ENCODE measurements at regions not wholly inside any gene's neighbourhood (a gene's known extent, or its start where the extent isn't known, plus 50 kb on each side); places are given as distances from the start of the nearest gene placed in this dataset.

GRCh38 chr3:72340476-72341379, 507.5 kb downstream of the SHQ1 start:
- Histone ChIP-seq H3K4me3 (ENCODE audit: low read length) (no peak overlapping the region), H3K9me3 (ENCODE audit: low read depth, low read length) (no peaks in the 10 kb centered on the region), H3K4me1 (ENCODE audit: insufficient read depth, low read length) (peaks cover 25% of the 10 kb centered on the region), H3K27me3 (ENCODE audit: insufficient read depth, low read length) (no peaks in the 10 kb centered on the region)

DNA sequence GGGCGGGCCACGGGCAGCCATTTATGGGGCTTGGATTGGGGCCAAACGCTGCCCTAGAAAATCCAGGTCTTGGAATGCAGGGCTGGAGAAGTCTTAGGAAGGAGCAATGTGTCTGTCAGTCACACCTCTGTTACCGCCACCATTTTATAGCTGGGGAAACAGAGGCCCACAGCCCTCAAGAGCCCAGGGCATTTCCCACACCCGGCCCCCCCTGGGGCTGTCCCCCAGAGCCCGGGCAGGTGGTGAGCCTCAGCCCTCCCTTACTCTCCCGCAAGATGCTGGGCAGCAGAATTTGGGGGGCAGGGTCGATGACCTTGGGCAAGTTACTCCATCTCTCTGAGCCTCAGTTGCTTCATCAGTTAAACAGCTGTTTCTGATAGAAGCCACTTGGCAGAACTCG, 508.2 kb downstream of the SHQ1 start:
- Histone ChIP-seq H3K4me1 (ENCODE audit: insufficient read depth, low read length) (peaks cover 18% of the 10 kb centered on the region), H3K4me3 (ENCODE audit: low read length) (no peak overlapping the region), H3K27me3 (ENCODE audit: insufficient read depth, low read length) (no peaks in the 10 kb centered on the region), H3K9me3 (ENCODE audit: low read depth, low read length) (no peaks in the 10 kb centered on the region)

DNA sequence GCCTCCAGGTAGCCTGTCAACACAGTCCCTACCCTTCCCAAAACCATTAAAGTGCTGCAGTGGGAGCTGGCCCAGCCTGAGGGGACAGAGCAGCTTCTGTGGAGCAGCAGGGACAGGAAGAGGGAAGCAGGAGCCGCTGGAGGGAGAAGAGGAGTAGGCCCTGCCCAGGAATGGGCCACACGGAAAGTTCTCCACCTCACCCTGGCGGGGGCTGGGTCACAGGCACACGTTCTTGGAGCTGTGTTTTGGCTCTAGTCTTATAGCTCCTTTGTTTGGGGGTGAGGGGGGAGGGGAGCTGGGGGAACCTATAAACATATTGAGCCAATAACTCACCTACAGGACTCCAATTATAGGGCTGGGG, 508.6 kb downstream of the SHQ1 start:
- peaks cover 14% of the 10 kb centered on the region for H3K4me1 ChIP-seq (ENCODE audit: insufficient read depth, low read length)
- H3K27me3 ChIP-seq (ENCODE audit: insufficient read depth, low read length), result no peaks in the 10 kb centered on the region
- H3K9me3 ChIP-seq (ENCODE audit: low read depth, low read length), result no peaks in the 10 kb centered on the region
- no peak overlapping the region for H3K4me3 ChIP-seq (ENCODE audit: low read length)

GRCh38 chr3:72338942-72339669, 509.1 kb downstream of the SHQ1 start:
- Histone ChIP-seq H3K9me3 (ENCODE audit: low read depth, low read length) (no peaks in the 10 kb centered on the region), H3K27me3 (ENCODE audit: insufficient read depth, low read length) (no peaks in the 10 kb centered on the region), H3K4me1 (ENCODE audit: insufficient read depth, low read length) (peaks cover 8% of the 10 kb centered on the region), H3K4me3 (ENCODE audit: low read length) (no peak overlapping the region)

GRCh38 chr3:72338082-72338941, 509.9 kb downstream of the SHQ1 start:
- Histone ChIP-seq H3K4me3 (ENCODE audit: low read length) (no peak overlapping the region), H3K9me3 (ENCODE audit: low read depth, low read length) (no peaks in the 10 kb centered on the region), H3K27me3 (ENCODE audit: insufficient read depth, low read length) (no peaks in the 10 kb centered on the region), H3K4me1 (ENCODE audit: insufficient read depth, low read length) (peaks cover 4% of the 10 kb centered on the region)

GRCh38 chr3:72337480-72337855, 510.8 kb downstream of the SHQ1 start:
- Histone ChIP-seq H3K27me3 (ENCODE audit: insufficient read depth, low read length) (no peaks in the 10 kb centered on the region), H3K4me3 (ENCODE audit: low read length) (no peak overlapping the region), H3K4me1 (ENCODE audit: insufficient read depth, low read length) (peaks cover 4% of the 10 kb centered on the region)

DNA sequence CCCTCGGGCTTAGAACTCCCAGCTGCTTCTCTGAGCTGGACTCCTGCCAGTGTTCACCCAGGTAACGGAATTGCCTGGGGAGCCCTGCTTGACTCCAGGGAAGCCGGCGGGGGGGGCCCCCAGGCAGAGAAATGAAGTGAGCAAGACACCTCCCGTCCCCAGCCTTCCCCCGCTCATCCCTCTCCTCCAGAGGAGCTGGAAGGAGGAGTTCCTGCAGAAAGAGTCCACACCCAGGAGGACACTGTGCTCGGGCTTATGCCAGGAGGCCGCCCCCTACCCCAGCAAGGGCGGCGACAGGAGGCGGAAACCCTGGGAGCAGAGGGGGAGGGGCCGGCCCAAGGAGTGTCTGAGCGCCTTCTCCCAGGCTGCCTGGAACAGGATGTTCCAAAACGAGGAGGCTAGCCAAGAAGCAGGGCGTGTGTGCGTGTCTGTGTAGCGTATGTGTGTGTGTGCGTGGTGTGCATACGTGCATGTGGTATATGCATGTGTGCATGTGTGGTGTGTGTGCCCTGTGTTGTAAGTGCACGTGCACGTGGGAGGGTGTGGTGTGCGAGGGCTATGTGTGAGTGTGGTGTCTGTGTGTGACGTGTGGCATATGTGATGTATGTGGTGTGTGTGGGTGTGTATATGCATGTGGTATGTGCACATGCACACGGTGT, 511.3 kb downstream of the SHQ1 start:
- Histone ChIP-seq H3K9me3 (ENCODE audit: low read depth, low read length) (no peaks in the 10 kb centered on the region), H3K4me3 (ENCODE audit: low read length) (no peak overlapping the region), H3K4me1 (ENCODE audit: insufficient read depth, low read length) (peaks cover 4% of the 10 kb centered on the region), H3K27me3 (ENCODE audit: insufficient read depth, low read length) (no peaks in the 10 kb centered on the region)

More at GRCh38 chr3:72337480-72337855, 510.8 kb downstream of the SHQ1 start:
- H3K9me3 ChIP-seq (ENCODE audit: low read depth, low read length), result no peaks in the 10 kb centered on the region

- Histone ChIP-seq H3K27me3 (ENCODE audit: insufficient read depth, low read length) (no peaks in the 10 kb centered on the region), H3K9me3 (ENCODE audit: low read depth, low read length) (no peaks in the 10 kb centered on the region)
Measured at GRCh38 chr3:72336114-72336651, 512.1 kb downstream of the SHQ1 start.

DNA sequence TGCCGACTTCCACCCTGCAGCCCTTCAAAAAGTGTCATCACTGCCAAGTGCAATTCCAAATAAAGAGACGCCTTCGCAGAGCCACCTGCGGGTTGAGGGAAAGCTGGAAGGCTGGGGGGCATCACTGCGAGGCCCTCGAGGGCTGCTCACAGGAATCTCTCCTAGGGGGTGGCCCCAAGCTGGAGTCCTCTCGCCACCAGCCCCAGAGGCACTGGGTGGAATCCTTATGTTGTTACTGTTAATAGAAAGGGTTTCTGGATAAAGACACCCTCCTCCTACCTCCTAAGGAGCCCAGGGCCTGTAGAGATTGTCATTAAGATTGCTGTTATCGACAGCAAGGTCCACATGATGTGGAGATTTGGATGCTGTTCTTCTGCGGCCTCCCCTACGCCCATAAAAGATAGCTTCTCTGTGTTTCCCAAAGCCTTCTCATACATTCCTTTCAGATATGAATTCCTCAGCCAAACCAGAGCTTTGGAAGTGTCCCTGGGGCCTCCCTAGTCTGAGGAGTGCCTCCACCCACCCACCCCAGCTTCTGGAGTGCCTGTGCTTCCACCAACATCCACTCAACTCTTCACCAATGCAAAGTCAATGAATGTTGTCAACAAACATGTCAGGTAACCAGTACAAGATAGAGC, 512.7 kb downstream of the SHQ1 start:
- no peaks in the 10 kb centered on the region for H3K9me3 ChIP-seq (ENCODE audit: low read depth, low read length)
- H3K4me1 ChIP-seq (ENCODE audit: insufficient read depth, low read length), result peaks cover 4% of the 10 kb centered on the region
- H3K27me3 ChIP-seq (ENCODE audit: insufficient read depth, low read length), result no peaks in the 10 kb centered on the region
- no peak overlapping the region for H3K4me3 ChIP-seq (ENCODE audit: low read length)

More at GRCh38 chr3:72336114-72336651, 512.1 kb downstream of the SHQ1 start:
- Histone ChIP-seq H3K4me3 (ENCODE audit: low read length) (no peak overlapping the region), H3K4me1 (ENCODE audit: insufficient read depth, low read length) (peaks cover 4% of the 10 kb centered on the region)

- Histone ChIP-seq H3K4me3 (ENCODE audit: low read length) (no peak overlapping the region), H3K9me3 (ENCODE audit: low read depth, low read length) (no peaks in the 10 kb centered on the region), H3K27me3 (ENCODE audit: insufficient read depth, low read length) (no peaks in the 10 kb centered on the region), H3K4me1 (ENCODE audit: insufficient read depth, low read length) (peaks cover 4% of the 10 kb centered on the region)
Measured at GRCh38 chr3:72334681-72335457, 513.4 kb downstream of the SHQ1 start.

DNA sequence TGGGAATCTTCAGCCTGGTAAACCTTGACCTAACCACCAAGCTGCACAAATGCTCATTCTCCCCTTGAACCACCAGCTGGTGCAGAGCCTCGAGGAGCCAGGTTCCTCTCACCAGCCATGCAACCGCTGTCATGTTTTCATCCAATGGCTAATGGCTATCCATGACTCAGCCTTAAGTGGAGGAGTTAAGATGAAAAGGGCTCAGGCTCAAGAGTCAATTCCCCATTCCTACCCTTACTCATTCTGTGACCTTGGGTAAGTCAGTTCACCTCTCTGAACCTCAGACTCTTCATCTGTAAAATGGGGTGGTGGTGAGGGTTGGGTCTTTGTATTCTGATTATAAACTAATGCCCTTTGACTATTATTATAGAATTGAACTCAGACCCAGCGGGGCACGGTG, 515.6 kb downstream of the SHQ1 start:
- H3K27me3 ChIP-seq (ENCODE audit: insufficient read depth, low read length), result peaks cover 3% of the 10 kb centered on the region
- no peak overlapping the region for H3K4me3 ChIP-seq (ENCODE audit: low read length)
- H3K9me3 ChIP-seq (ENCODE audit: low read depth, low read length), result no peaks in the 10 kb centered on the region
- H3K4me1 ChIP-seq (ENCODE audit: insufficient read depth, low read length), result peaks cover 4% of the 10 kb centered on the region

DNA sequence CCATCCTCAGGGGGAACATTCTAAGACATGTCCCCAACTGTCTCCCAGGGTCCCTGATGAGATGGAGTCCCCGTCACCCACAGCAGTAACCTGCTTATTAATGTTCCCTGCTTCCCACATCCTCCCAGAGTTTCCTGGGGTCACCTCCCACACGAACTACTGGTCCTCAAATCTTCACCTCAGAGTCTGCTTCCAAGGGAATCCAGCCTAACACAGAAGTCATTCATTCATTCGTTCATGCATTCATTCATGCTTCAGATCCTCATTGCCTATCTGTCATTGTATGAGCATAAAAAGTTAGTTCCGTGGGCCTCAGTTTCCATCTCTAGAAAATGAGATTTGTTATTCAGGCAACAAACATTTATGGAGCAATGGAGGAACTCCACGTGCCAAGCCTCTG, 516.2 kb downstream of the SHQ1 start:
- Histone ChIP-seq H3K9me3 (ENCODE audit: low read depth, low read length) (no peaks in the 10 kb centered on the region), H3K4me1 (ENCODE audit: insufficient read depth, low read length) (peaks cover 1% of the 10 kb centered on the region), H3K4me3 (ENCODE audit: low read length) (no peak overlapping the region), H3K27me3 (ENCODE audit: insufficient read depth, low read length) (peaks cover 3% of the 10 kb centered on the region)

DNA sequence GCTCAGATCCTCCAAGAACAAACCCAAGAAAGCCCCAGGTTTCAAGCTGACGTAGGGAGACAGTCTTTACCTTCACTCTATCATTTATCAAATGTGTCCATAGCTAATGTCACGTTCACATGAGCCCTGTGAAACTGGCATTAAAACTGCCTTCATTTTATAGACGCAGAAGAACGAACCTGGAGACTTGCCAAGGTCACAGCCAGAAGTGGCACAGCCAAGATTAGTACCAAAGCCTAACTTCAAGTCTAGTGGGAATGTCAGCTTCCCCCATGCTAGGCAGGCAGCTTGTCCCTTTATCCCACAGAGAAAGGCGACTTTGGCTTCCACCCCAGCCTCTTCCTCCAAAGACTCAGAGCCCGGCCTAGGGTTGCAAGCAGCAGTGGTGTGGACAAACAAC, 517.2 kb downstream of the SHQ1 start:
- no peak overlapping the region for H3K4me3 ChIP-seq (ENCODE audit: low read length)

More for the DNA sequence above, 517.2 kb downstream of the SHQ1 start:
- Histone ChIP-seq H3K9me3 (ENCODE audit: low read depth, low read length) (no peaks in the 10 kb centered on the region), H3K27me3 (ENCODE audit: insufficient read depth, low read length) (peaks cover 3% of the 10 kb centered on the region), H3K4me1 (ENCODE audit: insufficient read depth, low read length) (no peaks in the 10 kb centered on the region)

Data from mononuclear cell (primary cell).